ENCODE measurements at regions not wholly inside any gene's neighbourhood (a gene's known extent, or its start where the extent isn't known, plus 50 kb on each side); places are given as distances from the start of the nearest gene placed in this dataset.

- TF ChIP-seq CTCF (conservative IDR thresholded peaks at IDR 0.05; ENCODE audit: low read depth, low read length) (no peak), EZH2 (IDR thresholded peaks at IDR 0.05; ENCODE audit: borderline replicate concordance, low read depth, low read length, poor library complexity, severe bottlenecking) (no peak)
- Histone ChIP-seq H3K27me3 (replicated peaks; ENCODE audit: insufficient read depth, low read depth, low read length, poor library complexity) (no peaks in the 10 kb centered on the region), H3K9me3 (ENCODE audit: low read depth, low read length, poor library complexity, severe bottlenecking) (no peaks in the 10 kb centered on the region), H3K27ac (ENCODE audit: low read depth, low read length, poor library complexity, severe bottlenecking) (no peak overlapping the region), H3K4me1 (ENCODE audit: insufficient read depth, low read length, poor library complexity, severe bottlenecking) (no peaks in the 10 kb centered on the region), H3K36me3 (ENCODE audit: insufficient read depth, low read length, poor library complexity, severe bottlenecking) (no peaks in the 10 kb centered on the region), H3K4me3 (ENCODE audit: low read depth, low read length, poor library complexity, severe bottlenecking) (no peak overlapping the region)
- no peak for DNase-seq (ENCODE audit: low spot score)
- CTCF ChIA-PET, result no interaction called here
- no TSS peak for BruUV-seq (replicated peaks)
- intact Hi-C loops (cut with micrococcal nuclease; ENCODE audit: unreplicated experiment), result no loop called here
- POLR2A ChIA-PET (ENCODE audit: low non-redundant PET), result no interaction called here
Measured at GRCh38 chr6:139581485-139581865, 207.0 kb upstream of the CITED2 start.

GRCh38 chr6:139580592-139581484 lies 206.4 kb upstream of the CITED2 start:
- TF ChIP-seq CTCF (conservative IDR thresholded peaks at IDR 0.05; ENCODE audit: low read depth, low read length) (no peak), EZH2 (IDR thresholded peaks at IDR 0.05; ENCODE audit: borderline replicate concordance, low read depth, low read length, poor library complexity, severe bottlenecking) (no peak)
- no peaks in the 10 kb centered on the region for H3K9me3 ChIP-seq (ENCODE audit: low read depth, low read length, poor library complexity, severe bottlenecking)
- BruUV-seq (replicated peaks), result no TSS peak
- CTCF ChIA-PET, result no interaction called here
- no peaks in the 10 kb centered on the region for H3K36me3 ChIP-seq (ENCODE audit: insufficient read depth, low read length, poor library complexity, severe bottlenecking)
- H3K4me3 ChIP-seq (ENCODE audit: low read depth, low read length, poor library complexity, severe bottlenecking), result no peak overlapping the region
- intact Hi-C loops (cut with micrococcal nuclease; ENCODE audit: unreplicated experiment), result no loop called here
- no peak for DNase-seq (ENCODE audit: low spot score)
- POLR2A ChIA-PET (ENCODE audit: low non-redundant PET), result no interaction called here
- H3K4me1 ChIP-seq (ENCODE audit: insufficient read depth, low read length, poor library complexity, severe bottlenecking), result no peaks in the 10 kb centered on the region
- H3K27ac ChIP-seq (ENCODE audit: low read depth, low read length, poor library complexity, severe bottlenecking), result no peak overlapping the region
- H3K27me3 ChIP-seq (replicated peaks; ENCODE audit: insufficient read depth, low read depth, low read length, poor library complexity), result no peaks in the 10 kb centered on the region

- TF ChIP-seq CTCF (conservative IDR thresholded peaks at IDR 0.05; ENCODE audit: low read depth, low read length) (no peak), EZH2 (IDR thresholded peaks at IDR 0.05; ENCODE audit: borderline replicate concordance, low read depth, low read length, poor library complexity, severe bottlenecking) (no peak)
- Histone ChIP-seq H3K4me1 (ENCODE audit: insufficient read depth, low read length, poor library complexity, severe bottlenecking) (no peaks in the 10 kb centered on the region), H3K27me3 (replicated peaks; ENCODE audit: insufficient read depth, low read depth, low read length, poor library complexity) (no peaks in the 10 kb centered on the region), H3K9me3 (ENCODE audit: low read depth, low read length, poor library complexity, severe bottlenecking) (no peaks in the 10 kb centered on the region), H3K36me3 (ENCODE audit: insufficient read depth, low read length, poor library complexity, severe bottlenecking) (no peaks in the 10 kb centered on the region), H3K4me3 (ENCODE audit: low read depth, low read length, poor library complexity, severe bottlenecking) (no peak overlapping the region), H3K27ac (ENCODE audit: low read depth, low read length, poor library complexity, severe bottlenecking) (no peak overlapping the region)
- CTCF ChIA-PET, result no interaction called here
- intact Hi-C loops (cut with micrococcal nuclease; ENCODE audit: unreplicated experiment), result no loop called here
- POLR2A ChIA-PET (ENCODE audit: low non-redundant PET), result no interaction called here
- BruUV-seq (replicated peaks), result no TSS peak
- peak; percentile 22 for DNase-seq (ENCODE audit: low spot score)
Measured at GRCh38 chr6:139577763-139578604, 203.5 kb upstream of the CITED2 start.

All from A673 (cell line).